ENCODE measurements at regions not wholly inside any gene's neighbourhood (a gene's known extent, or its start where the extent isn't known, plus 50 kb on each side); places are given as distances from the start of the nearest gene placed in this dataset.

DNA sequence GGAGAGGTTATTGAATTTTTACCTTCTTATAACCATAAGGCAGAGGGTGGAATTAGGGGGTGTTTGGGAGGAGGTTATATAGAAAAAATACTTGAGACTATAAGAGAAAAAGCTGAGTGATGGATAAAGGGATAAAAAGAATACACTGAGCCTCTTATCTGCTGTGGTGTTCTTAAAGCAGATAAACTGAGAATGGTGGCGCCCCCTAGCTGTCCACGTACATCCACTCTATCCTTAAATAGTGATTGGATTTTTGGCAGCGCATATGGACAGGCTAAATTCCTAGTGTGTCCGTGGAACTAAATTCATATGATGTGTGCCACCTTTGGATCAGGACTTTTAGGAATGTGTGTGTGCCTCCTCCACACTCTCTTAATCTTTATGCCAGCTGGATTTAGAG lies 121.1 kb downstream of the OXSM start:
- TF ChIP-seq, protein P1, sequence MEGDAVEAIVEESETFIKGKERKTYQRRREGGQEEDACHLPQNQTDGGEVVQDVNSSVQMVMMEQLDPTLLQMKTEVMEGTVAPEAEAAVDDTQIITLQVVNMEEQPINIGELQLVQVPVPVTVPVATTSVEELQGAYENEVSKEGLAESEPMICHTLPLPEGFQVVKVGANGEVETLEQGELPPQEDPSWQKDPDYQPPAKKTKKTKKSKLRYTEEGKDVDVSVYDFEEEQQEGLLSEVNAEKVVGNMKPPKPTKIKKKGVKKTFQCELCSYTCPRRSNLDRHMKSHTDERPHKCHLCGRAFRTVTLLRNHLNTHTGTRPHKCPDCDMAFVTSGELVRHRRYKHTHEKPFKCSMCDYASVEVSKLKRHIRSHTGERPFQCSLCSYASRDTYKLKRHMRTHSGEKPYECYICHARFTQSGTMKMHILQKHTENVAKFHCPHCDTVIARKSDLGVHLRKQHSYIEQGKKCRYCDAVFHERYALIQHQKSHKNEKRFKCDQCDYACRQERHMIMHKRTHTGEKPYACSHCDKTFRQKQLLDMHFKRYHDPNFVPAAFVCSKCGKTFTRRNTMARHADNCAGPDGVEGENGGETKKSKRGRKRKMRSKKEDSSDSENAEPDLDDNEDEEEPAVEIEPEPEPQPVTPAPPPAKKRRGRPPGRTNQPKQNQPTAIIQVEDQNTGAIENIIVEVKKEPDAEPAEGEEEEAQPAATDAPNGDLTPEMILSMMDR (IDR thresholded peaks at IDR 0.05; ENCODE audit: low read depth, low read length), result peak; percentile 76
- TF ChIP-seq EZH2phosphoT487 (IDR thresholded peaks at IDR 0.05; ENCODE audit: low read depth), result no peak

Measured in OCI-LY3 (cell line).